ENCODE measurements at regions not wholly inside any gene's neighbourhood (a gene's known extent, or its start where the extent isn't known, plus 50 kb on each side); places are given as distances from the start of the nearest gene placed in this dataset.

DNA sequence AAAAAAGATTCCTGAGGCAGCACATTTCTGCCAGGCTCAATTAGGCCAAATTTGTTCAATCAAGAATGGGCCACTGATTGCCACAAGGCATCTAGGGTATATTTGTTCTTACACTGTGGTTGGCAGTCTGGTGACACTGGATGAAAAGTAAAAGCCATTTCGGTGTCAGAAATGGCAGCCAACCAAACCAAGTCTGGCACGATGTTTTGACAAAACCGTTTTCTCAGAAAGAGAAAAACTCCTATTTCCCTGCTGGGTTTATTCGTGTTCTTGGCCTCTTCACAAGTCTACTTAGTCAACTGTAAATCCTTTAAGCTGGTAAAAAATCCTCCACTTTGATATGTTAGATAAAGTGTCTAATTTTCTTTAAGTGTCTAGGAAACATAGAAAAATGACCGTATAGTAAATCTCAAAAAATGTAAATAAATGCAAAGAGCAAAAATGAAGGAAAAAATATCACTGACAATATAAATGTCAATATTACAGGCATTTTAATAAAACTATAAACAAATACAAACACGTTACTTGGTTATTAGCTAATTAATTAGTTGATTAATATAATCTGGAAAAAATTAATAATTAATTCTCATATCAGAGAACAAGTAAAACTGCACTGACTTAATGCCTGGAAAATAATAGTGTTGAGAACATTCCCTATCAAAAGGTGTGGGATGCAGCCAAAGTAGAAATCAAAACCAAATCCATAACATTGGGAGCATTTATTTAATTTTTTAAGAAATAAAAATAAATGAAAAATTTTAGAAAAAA, 182.0 kb upstream of the ZNF804A start:
- TF ChIP-seq, protein P1, sequence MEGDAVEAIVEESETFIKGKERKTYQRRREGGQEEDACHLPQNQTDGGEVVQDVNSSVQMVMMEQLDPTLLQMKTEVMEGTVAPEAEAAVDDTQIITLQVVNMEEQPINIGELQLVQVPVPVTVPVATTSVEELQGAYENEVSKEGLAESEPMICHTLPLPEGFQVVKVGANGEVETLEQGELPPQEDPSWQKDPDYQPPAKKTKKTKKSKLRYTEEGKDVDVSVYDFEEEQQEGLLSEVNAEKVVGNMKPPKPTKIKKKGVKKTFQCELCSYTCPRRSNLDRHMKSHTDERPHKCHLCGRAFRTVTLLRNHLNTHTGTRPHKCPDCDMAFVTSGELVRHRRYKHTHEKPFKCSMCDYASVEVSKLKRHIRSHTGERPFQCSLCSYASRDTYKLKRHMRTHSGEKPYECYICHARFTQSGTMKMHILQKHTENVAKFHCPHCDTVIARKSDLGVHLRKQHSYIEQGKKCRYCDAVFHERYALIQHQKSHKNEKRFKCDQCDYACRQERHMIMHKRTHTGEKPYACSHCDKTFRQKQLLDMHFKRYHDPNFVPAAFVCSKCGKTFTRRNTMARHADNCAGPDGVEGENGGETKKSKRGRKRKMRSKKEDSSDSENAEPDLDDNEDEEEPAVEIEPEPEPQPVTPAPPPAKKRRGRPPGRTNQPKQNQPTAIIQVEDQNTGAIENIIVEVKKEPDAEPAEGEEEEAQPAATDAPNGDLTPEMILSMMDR (IDR thresholded peaks at IDR 0.05 in 2 of 3, conservative IDR thresholded peaks at IDR 0.05 in 1 of 3; ENCODE audit: borderline replicate concordance in 1 of 3, insufficient read depth in 1 of 3, low read depth in 2 of 3, low read length in 2 of 3) = no peak
- TF ChIP-seq EGR1 (IDR thresholded peaks at IDR 0.05; ENCODE audit: low read depth) (no peak), POLR2A (IDR thresholded peaks at IDR 0.05; ENCODE audit: borderline replicate concordance, extremely low read depth, insufficient read depth, insufficient read length) (no peak), POLR2AphosphoS5 (IDR thresholded peaks at IDR 0.05; ENCODE audit: low read depth, low read length) (no peak), RAD21 (IDR thresholded peaks at IDR 0.05; ENCODE audit: low read depth) (no peak)
- TF ChIP-seq, protein P2, sequence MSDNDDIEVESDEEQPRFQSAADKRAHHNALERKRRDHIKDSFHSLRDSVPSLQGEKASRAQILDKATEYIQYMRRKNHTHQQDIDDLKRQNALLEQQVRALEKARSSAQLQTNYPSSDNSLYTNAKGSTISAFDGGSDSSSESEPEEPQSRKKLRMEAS (IDR thresholded peaks at IDR 0.05) = no peak
